Loucy (cell line): ENCODE measurements at regions not wholly inside any gene's neighbourhood (a gene's known extent, or its start where the extent isn't known, plus 50 kb on each side); places are given as distances from the start of the nearest gene placed in this dataset.

Source experiments
- H2AFZ ChIP-seq: fragments of 200-600 bp; sonication (generic); 2 replicates; pipeline ENCODE4 v1.6.0; 2016; ENCODE audit warnings: antibody characterized with exemption, mild to moderate bottlenecking, low read length, moderate library complexity
- H3F3A ChIP-seq: fragments of 200-600 bp; 2 replicates; pipeline ENCODE4 v1.6.0; 2016; ENCODE audit warnings: antibody characterized with exemption, low read depth, mild to moderate bottlenecking
- H3K27me3 ChIP-seq: fragments of 200-600 bp; sonication (generic); 2 replicates; pipeline ENCODE4 v1.6.1; 2014; ENCODE audit warnings: low read length, mild to moderate bottlenecking; ENCODE audit not compliant: insufficient read depth, poor library complexity, severe bottlenecking
- H3K36me3 ChIP-seq: fragments of 200-600 bp; sonication (generic); 2 replicates; pipeline ENCODE4 v1.6.1; 2016; ENCODE audit warnings: low read length; ENCODE audit not compliant: insufficient read depth
- H3K4me1 ChIP-seq: fragments of 200-600 bp; sonication (generic); 2 replicates; pipeline ENCODE4 v1.5.1; 2014; ENCODE audit warnings: low read length, mild to moderate bottlenecking; ENCODE audit not compliant: insufficient read depth, poor library complexity, severe bottlenecking
- H3K4me2 ChIP-seq: fragments of 200-600 bp; sonication (generic); 2 replicates; pipeline ENCODE4 v1.6.0; 2014; ENCODE audit warnings: antibody characterized with exemption, low read length, low read depth, mild to moderate bottlenecking; ENCODE audit not compliant: poor library complexity, severe bottlenecking
- H3K4me3 ChIP-seq: fragments of 200-600 bp; sonication (generic); 2 replicates; pipeline ENCODE4 v1.5.1; 2014; ENCODE audit warnings: low read length, mild to moderate bottlenecking, mixed read lengths; ENCODE audit not compliant: poor library complexity, severe bottlenecking
- H3K79me2 ChIP-seq: fragments of 200-600 bp; sonication (generic); 2 replicates; pipeline ENCODE4 v1.6.1; 2014; ENCODE audit warnings: low read length; ENCODE audit not compliant: insufficient read depth
- H3K9ac ChIP-seq: fragments of 200-600 bp; sonication (generic); 2 replicates; pipeline ENCODE4 v1.6.0; 2014; ENCODE audit warnings: mild to moderate bottlenecking, low read depth, low read length, moderate library complexity; ENCODE audit not compliant: poor library complexity, severe bottlenecking
- H3K9me2 ChIP-seq: fragments of 200-600 bp; sonication (generic); replicated peaks from 2 replicates; pipeline ENCODE4 v1.6.1; 2016; ENCODE audit warnings: low read depth, low read length, mixed read lengths
- H3K9me3 ChIP-seq: fragments of 200-600 bp; sonication (generic); 2 replicates; pipeline ENCODE4 v1.6.1; 2014; ENCODE audit warnings: mild to moderate bottlenecking, antibody characterized with exemption, low read length, low read depth; ENCODE audit not compliant: insufficient read depth
- H4K20me1 ChIP-seq: fragments of 200-600 bp; sonication (generic); 2 replicates; pipeline ENCODE4 v1.6.0; 2014; ENCODE audit warnings: antibody characterized with exemption, low read length, mild to moderate bottlenecking; ENCODE audit not compliant: insufficient read depth, poor library complexity, severe bottlenecking
- CTCF ChIP-seq: fragments of 200-600 bp; sonication (generic); conservative IDR thresholded peaks from 2 replicates; pipeline ENCODE4 v1.5.1; 2014; ENCODE audit warnings: mild to moderate bottlenecking, antibody characterized with exemption, low read length
- EZH2phosphoT487 ChIP-seq: fragments of 200-600 bp; IDR thresholded peaks from 2 replicates; pipeline ENCODE4 v1.6.1; 2018; ENCODE audit warnings: antibody characterized with exemption, mild to moderate bottlenecking, moderate library complexity, borderline replicate concordance

GRCh38 chr1:87202451-87202850 lies 126.2 kb upstream of the LMO4 start:
- no peaks in the 10 kb centered on the region for H3K36me3 ChIP-seq
- H4K20me1 ChIP-seq: no peaks in the 10 kb centered on the region
- peak overlapping the region; percentile 19; the same call in 1 of the 2 replicates for H2AFZ ChIP-seq
- peak overlapping the region; percentile 49 for H3K4me2 ChIP-seq
- H3K4me3 ChIP-seq: peak overlapping the region; percentile 28
- no peaks in the 10 kb centered on the region for H3K79me2 ChIP-seq
- H3K9ac ChIP-seq: no peak overlapping the region
- no peaks in the 10 kb centered on the region for H3K9me3 ChIP-seq
- no peaks in the 10 kb centered on the region for H3F3A ChIP-seq
- H3K27me3 ChIP-seq: no peaks in the 10 kb centered on the region
- TF ChIP-seq CTCF: no peak
- no peak for TF ChIP-seq EZH2phosphoT487
- H3K4me1 ChIP-seq: no peaks in the 10 kb centered on the region
- no peaks in the 10 kb centered on the region for H3K9me2 ChIP-seq

GRCh38 chr1:87202922-87203655 lies 125.6 kb upstream of the LMO4 start:
- no peaks in the 10 kb centered on the region for H3K79me2 ChIP-seq
- H3K4me2 ChIP-seq: peak overlapping the region; percentile 49
- H3F3A ChIP-seq: no peaks in the 10 kb centered on the region
- H4K20me1 ChIP-seq: no peaks in the 10 kb centered on the region
- no peaks in the 10 kb centered on the region for H3K9me2 ChIP-seq
- no peak overlapping the region for H3K9ac ChIP-seq
- no peaks in the 10 kb centered on the region for H3K4me1 ChIP-seq
- no peaks in the 10 kb centered on the region for H3K27me3 ChIP-seq
- H3K9me3 ChIP-seq: no peaks in the 10 kb centered on the region
- peak overlapping the region; percentile 19; the same call in 1 of the 2 replicates for H2AFZ ChIP-seq
- no peaks in the 10 kb centered on the region for H3K36me3 ChIP-seq
- peak overlapping the region; percentile 28 for H3K4me3 ChIP-seq
- TF ChIP-seq CTCF: no peak
- no peak for TF ChIP-seq EZH2phosphoT487

GRCh38 chr1:87203904-87204303 lies 124.8 kb upstream of the LMO4 start:
- TF ChIP-seq CTCF (no peak), EZH2phosphoT487 (no peak)
- H2AFZ ChIP-seq: no peak overlapping the region

More at GRCh38 chr1:87203904-87204303, 124.8 kb upstream of the LMO4 start:
- H3K9me2 ChIP-seq: no peaks in the 10 kb centered on the region
- no peaks in the 10 kb centered on the region for H3K36me3 ChIP-seq
- no peak overlapping the region for H3K4me3 ChIP-seq
- H3K4me1 ChIP-seq: no peaks in the 10 kb centered on the region
- no peaks in the 10 kb centered on the region for H3K9me3 ChIP-seq
- H3K79me2 ChIP-seq: no peaks in the 10 kb centered on the region
- H3K4me2 ChIP-seq: no peak overlapping the region
- no peak overlapping the region for H3K9ac ChIP-seq
- H3F3A ChIP-seq: no peaks in the 10 kb centered on the region
- H4K20me1 ChIP-seq: no peaks in the 10 kb centered on the region
- H3K27me3 ChIP-seq: no peaks in the 10 kb centered on the region
